WERI-Rb-1 (cell line): ENCODE measurements at regions not wholly inside any gene's neighbourhood (a gene's known extent, or its start where the extent isn't known, plus 50 kb on each side); places are given as distances from the start of the nearest gene placed in this dataset.

Experiments used
- DNase-seq: peaks from one replicate; pipeline ENCODE4 v3.0.0-alpha.2; 2020
- H3K27ac ChIP-seq: fragments of 250-450 bp; sonication (Bioruptor Pico); 2 replicates; pipeline ENCODE4 v1.5.1; 2020; ENCODE audit warnings: mild to moderate bottlenecking, moderate library complexity
- H3K27me3 ChIP-seq: fragments of 250-450 bp; sonication (Bioruptor Pico); 2 replicates; pipeline ENCODE4 v1.5.1; 2021; ENCODE audit warnings: mild to moderate bottlenecking, low read depth, moderate library complexity; ENCODE audit not compliant: insufficient read depth, severe bottlenecking
- H3K36me3 ChIP-seq: fragments of 250-450 bp; sonication (Bioruptor Pico); 2 replicates; pipeline ENCODE4 v1.5.1; 2020; ENCODE audit warnings: mild to moderate bottlenecking, moderate library complexity
- H3K4me3 ChIP-seq: 2 replicates; pipeline ENCODE4 v1.5.1; 2011; ENCODE audit warnings: low read depth, mild to moderate bottlenecking, control low read depth, low read length
- H3K9me3 ChIP-seq: fragments of 250-450 bp; sonication (Bioruptor Pico); 2 replicates; pipeline ENCODE4 v1.5.1; 2021; ENCODE audit warnings: mild to moderate bottlenecking, moderate library complexity; ENCODE audit not compliant: severe bottlenecking
- TF ChIP-seq, protein P1 (sequence below): IDR thresholded peaks from 2 replicates; pipeline ENCODE4 v1.5.1; 2011; ENCODE audit warnings: low read depth, mild to moderate bottlenecking, control low read depth, inconsistent platforms, low read length

- DNase-seq: no peak
Measured at GRCh38 chr15:81633889-81634288, 259.9 kb upstream of the TMC3 start.

DNA sequence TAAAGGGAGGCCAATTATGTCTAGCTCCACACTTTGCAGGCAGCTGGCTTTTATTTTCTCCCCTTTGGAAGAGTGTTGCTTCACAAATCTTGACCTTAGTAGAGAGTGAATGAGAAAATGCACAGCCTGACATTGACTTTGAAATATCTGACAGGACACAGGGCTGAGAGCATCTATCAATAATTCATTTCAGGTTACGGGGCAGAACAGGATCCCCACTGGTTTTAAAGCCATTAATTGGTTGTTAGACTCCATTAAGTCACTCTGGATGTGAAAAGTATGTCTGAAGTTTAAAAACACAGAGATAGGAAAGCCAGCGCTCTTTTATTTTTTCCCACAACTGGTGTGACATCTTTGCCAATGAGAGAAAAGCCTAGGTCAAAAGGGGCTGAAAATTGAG, 251.9 kb upstream of the TMC3 start:
- H3K36me3 ChIP-seq: no peaks in the 10 kb centered on the region
- TF ChIP-seq, protein P1, sequence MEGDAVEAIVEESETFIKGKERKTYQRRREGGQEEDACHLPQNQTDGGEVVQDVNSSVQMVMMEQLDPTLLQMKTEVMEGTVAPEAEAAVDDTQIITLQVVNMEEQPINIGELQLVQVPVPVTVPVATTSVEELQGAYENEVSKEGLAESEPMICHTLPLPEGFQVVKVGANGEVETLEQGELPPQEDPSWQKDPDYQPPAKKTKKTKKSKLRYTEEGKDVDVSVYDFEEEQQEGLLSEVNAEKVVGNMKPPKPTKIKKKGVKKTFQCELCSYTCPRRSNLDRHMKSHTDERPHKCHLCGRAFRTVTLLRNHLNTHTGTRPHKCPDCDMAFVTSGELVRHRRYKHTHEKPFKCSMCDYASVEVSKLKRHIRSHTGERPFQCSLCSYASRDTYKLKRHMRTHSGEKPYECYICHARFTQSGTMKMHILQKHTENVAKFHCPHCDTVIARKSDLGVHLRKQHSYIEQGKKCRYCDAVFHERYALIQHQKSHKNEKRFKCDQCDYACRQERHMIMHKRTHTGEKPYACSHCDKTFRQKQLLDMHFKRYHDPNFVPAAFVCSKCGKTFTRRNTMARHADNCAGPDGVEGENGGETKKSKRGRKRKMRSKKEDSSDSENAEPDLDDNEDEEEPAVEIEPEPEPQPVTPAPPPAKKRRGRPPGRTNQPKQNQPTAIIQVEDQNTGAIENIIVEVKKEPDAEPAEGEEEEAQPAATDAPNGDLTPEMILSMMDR: no peak
- H3K27ac ChIP-seq: no peak overlapping the region
- no peak overlapping the region for H3K4me3 ChIP-seq
- H3K9me3 ChIP-seq: no peaks in the 10 kb centered on the region
- H3K27me3 ChIP-seq: no peaks in the 10 kb centered on the region
- no peak for DNase-seq

More at GRCh38 chr15:81633889-81634288, 259.9 kb upstream of the TMC3 start:
- Histone ChIP-seq H3K27ac (no peak overlapping the region), H3K9me3 (no peaks in the 10 kb centered on the region), H3K36me3 (no peaks in the 10 kb centered on the region), H3K4me3 (no peak overlapping the region), H3K27me3 (no peaks in the 10 kb centered on the region)
- TF ChIP-seq, protein P1: no peak

- Histone ChIP-seq H3K4me3 (no peak overlapping the region), H3K27ac (no peak overlapping the region), H3K27me3 (no peaks in the 10 kb centered on the region), H3K36me3 (no peaks in the 10 kb centered on the region), H3K9me3 (no peaks in the 10 kb centered on the region)
- TF ChIP-seq, protein P1: no peak
- no peak for DNase-seq
Measured at GRCh38 chr15:81619002-81619401, 245.0 kb upstream of the TMC3 start.

- DNase-seq: no peak
- Histone ChIP-seq H3K27ac (no peak overlapping the region), H3K4me3 (no peak overlapping the region), H3K36me3 (no peaks in the 10 kb centered on the region), H3K9me3 (no peaks in the 10 kb centered on the region), H3K27me3 (no peaks in the 10 kb centered on the region)
- TF ChIP-seq, protein P1: 0 out of 2 replicates have a peak, but pooled peaks have one; percentile 3
Measured at GRCh38 chr15:81612631-81613030, 238.6 kb upstream of the TMC3 start.

DNA sequence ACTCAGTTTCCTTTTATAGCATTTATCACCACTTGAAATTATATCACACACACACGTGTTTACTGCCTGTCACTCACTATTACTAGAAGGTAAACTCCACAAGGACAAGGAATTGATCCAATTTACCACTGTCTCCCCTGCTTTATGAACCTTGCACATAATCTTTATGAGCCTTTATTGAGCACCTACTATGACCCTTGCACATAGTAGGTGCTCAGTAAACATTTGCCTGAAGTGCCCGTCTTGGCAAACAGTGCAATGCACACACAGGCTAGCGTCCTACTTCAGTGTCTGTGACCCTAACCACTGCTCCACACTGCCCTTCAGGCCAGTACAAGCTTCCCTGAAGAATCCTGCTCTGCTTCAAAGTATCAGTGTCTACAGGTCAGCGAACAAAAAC, 237.7 kb upstream of the TMC3 start:
- Histone ChIP-seq H3K27me3 (no peaks in the 10 kb centered on the region), H3K4me3 (no peak overlapping the region), H3K36me3 (no peaks in the 10 kb centered on the region), H3K27ac (no peak overlapping the region), H3K9me3 (no peaks in the 10 kb centered on the region)
- TF ChIP-seq, protein P1: no peak
- DNase-seq: no peak

DNA sequence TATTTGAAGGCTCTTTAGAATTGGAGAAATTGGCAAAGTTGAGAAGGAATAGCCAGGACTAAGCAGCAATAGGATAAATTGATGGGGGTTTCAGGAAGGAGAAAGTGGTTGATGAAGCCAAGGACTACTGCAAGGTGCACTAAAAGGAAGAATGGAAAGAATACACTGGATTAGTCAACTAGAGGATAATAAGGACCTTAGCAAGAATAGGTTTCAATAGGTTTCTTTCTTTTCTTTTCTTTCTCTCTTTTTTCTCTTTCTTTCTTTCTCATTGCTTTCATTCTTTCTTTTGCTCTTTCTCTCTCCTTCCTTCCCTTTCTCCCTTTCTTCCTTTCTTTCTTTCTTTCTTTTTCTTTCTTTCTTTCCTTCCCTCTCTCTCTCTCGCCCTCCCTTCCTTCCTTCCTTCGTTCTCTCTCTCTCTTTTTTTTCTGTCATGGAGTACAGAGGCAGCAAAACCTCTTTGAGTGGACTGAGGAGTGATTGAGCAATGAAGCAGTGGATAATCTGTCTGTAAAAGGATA, 234.4 kb upstream of the TMC3 start:
- no peaks in the 10 kb centered on the region for H3K36me3 ChIP-seq
- H3K9me3 ChIP-seq: no peaks in the 10 kb centered on the region
- no peak overlapping the region for H3K4me3 ChIP-seq
- DNase-seq: no peak
- TF ChIP-seq, protein P1: no peak
- H3K27ac ChIP-seq: no peak overlapping the region
- no peaks in the 10 kb centered on the region for H3K27me3 ChIP-seq
